NCI-H2196 treated with DMSO at 0.1 percent for 48 hours (cell line): ENCODE measurements at regions not wholly inside any gene's neighbourhood (a gene's known extent, or its start where the extent isn't known, plus 50 kb on each side); places are given as distances from the start of the nearest gene placed in this dataset.
"Not testable (repeated sequence)": the region's sequence is repeated elsewhere in the genome, so short reads cannot be mapped to it uniquely, and the experiment has no call there.

Experiments used
- DNase-seq: peaks from one replicate; lab custom pipeline; 2025; ENCODE audit not compliant: unreplicated experiment; lab: John Stamatoyannopoulos, UW

DNA sequence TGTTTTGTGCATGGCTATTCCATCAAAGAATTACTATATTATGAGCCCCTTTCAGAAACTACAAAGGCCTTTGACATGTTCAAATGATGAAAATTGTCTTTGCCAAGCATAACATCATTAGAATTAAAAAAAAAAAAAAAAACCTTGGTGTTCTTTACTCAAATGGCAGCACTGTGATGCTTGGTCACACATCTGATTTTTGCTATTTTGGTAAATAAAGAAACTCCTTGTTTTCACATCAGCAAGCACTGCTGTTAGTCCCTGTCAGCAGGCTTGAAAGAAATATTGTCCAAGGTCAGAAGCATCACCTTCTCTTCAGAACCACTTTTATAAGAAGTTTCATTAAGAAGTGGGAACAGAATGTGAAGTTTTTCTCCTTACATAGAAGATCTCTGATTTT, 537.3 kb downstream of the MFSD1 start:
- DNase-seq = no peak

DNA sequence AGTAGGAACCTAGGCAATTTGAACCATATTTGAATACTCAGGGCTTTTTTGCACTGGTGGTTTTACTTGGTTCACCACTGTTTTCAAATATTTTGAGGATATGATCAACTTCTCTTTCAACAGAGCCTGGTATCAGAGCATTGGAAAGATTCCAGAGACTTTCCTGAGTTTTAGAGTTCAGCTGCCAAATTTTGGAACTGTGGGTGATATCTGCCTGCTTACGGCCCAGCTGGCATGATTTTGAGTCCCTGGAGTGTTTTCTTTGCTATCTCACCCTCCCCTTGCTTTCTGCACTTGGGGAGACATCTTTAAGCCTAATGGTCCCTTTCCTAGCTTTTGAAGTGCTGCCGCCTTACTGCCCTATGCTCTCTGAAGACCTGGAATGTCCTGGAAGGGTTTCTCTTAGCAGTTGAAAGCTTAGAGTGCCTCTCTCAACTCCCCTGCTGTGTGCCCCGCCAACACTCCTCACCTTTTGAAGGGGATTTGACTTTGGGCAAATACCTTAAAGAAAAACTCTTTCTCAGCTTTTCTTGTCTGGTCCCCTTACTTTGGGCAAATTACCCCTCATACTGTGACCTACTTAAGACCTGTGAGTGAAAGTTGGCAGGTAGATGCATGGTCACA, 539.1 kb downstream of the MFSD1 start:
- DNase-seq = no peak

DNA sequence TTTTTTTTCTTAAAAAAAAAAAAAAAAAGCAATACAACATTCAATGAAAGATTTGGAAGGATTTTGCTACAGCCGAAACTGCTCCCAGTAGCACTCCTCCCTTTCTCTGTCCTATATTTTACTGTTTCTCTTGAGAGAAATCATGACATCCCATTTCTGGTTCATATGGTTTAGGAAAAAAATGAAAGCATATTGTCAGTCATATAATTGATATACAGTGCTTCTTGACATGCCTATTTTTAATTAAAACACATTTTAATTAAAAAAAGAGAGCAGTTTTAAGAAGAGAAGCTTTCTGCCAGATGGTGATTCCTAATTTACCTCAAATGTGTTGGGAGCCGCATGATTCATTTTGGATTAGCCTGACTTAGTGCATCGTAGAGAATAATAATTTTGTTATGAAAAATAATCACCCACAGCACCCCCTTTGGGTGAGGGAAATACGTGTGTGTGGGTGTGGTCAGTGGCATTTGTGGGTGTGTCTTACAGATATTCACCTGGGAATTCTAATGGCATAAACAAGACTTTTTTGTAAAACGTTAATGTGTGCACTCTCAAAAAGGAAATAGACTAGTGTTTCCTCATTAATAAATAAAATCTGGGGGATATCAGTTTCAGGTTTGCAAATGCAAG, 544.5 kb downstream of the MFSD1 start:
- no peak for DNase-seq

- DNase-seq = no peak
Measured at GRCh38 chr3:159348431-159348830, 546.6 kb downstream of the MFSD1 start.

GRCh38 chr3:159356606-159357005, 554.8 kb downstream of the MFSD1 start:
- no peak for DNase-seq

DNA sequence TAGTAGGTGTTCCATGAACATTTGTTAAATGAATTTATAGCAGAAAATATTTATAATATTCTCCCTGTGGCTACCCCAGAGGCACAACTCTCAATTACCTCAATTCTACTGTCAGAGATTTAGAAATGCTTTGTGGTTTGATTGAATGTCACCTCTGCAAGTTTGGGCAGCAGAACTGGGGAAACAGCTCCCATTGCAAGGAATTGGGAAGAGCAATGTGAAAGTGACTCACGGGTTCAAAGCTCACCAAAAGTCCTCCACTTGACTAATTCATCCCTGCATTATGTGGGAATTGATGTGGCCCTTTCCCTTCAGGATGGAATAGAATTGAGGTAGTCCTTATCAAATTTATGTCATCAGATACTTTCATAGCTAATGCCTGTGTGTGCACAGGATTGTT, 562.7 kb downstream of the MFSD1 start:
- DNase-seq = no peak

DNA sequence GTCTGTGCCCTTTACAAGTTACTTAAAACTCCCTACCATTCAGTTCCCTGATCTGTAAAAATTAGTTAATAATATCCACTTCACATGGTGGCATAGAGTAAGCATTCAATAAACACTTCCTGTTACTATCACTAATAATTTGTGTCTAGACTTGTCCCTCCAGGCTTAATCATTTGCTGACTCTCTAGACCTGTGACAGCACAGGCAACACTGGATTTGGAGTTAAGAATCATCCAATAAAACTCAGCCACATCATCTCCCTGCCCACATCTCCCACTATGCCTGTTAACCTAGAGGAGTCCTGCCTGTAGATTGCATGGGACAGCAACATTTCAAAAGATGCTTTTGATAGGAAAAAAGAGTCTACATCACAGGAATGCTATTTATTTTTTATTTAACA, 564.6 kb downstream of the MFSD1 start:
- DNase-seq = no peak

GRCh38 chr3:159371961-159372360, 570.1 kb downstream of the MFSD1 start:
- no peak for DNase-seq

DNA sequence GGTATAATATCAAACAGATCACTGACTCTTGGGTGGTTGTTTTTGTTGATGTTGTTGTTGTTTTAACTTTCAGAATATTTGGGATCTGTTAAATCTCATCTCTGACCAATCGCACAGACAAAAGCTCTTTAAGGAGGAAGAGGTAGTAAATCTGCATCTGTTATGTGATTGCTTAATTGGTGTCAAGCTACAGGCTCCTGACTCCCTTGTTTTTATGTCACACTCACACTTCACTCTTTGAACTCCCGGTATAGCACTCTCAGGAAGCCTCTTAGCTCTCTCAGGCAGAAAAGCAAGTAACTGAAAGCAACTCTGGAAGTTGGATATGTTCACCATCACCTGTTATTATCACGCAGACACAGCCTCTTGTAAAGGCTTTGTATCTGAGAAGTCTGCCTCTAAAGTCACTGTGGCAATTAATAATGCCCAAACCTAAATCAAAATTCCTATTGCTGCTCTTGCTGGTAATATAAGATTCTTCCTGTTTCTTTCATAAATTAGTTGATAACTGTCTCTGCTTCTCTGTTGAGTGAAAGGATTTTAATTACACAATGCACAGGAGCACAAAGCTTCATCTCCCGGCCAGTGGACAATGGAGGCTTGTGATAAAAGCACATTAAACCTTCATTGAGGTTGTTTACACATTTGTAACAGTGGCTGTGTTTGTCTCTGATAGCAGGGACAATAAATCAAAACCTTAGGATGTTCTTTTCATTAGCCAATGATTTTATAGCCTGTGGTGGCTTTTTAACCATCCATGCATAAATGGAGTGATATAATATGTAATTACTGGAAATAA, 576.7 kb downstream of the MFSD1 start:
- no peak for DNase-seq

GRCh38 chr3:159380891-159381290, 579.0 kb downstream of the MFSD1 start:
- DNase-seq = no peak

GRCh38 chr3:159390656-159391212, 588.9 kb downstream of the MFSD1 start:
- no peak for DNase-seq

- not testable (repeated sequence) for DNase-seq
Measured at GRCh38 chr3:159397683-159398082, 591.0 kb upstream of the IL12A start.

DNA sequence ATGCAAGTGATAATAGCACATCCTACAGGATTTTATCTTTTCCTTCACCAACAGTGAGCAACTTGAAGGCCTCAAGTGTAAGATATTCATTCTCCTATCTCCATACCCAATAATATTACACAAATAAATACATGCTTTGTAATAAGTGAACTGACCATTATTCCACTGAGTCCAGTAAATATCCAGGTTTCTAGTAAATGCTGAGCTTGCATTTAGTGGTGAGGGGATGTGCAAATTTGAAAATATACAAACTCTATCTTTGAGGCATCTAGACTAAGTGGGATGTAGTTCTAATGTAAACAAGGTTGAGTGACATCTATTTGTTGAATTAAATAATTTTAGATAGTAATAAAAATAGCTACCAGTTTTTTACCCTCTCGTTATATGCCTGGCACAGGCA, 587.6 kb upstream of the IL12A start:
- no peak for DNase-seq

GRCh38 chr3:159409711-159410110, 578.9 kb upstream of the IL12A start:
- not testable (repeated sequence) for DNase-seq

- no peak for DNase-seq
Measured at GRCh38 chr3:159413319-159413718, 575.3 kb upstream of the IL12A start.

DNA sequence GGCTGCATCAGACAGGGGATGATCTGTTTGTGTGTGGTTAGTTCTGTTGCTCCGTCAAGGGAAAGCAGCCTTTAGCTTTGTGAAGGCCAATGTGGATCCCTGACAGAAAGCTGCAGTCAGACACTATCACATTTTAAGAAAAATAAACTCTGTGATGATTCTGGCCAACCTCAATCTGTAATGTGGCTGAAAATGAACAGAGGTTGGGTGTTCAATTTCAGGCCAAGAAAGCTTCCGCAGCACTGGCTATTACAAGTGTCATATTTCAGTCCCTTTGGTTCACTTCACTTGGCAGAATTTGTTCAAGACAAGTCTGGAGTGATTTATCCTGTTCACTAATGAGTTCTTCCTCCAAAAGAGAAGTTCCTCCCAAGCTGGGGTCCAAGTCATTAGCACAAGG, 571.8 kb upstream of the IL12A start:
- no peak for DNase-seq

DNA sequence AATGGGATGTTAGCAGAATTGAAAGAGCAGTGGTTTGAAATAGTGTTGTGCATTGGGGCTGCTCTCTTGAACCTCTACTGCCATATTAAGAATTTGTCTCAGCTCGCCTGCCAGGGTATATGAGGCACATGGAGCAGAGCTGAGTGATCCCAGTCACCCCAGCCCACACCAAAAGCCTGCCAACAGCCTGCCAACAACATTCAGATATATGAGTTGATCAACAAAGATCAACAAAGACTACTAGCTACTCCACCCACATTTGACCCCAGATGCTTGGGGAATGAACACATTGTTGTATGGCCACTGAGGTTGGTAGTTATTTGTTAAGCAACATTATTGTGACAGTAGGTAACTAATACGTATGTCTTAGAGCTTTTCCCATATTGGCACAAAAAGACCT, 570.9 kb upstream of the IL12A start:
- no peak for DNase-seq

- DNase-seq = no peak
Measured at GRCh38 chr3:159418571-159419526, 569.8 kb upstream of the IL12A start.

- DNase-seq = no peak
Measured at GRCh38 chr3:159429702-159430101, 558.9 kb upstream of the IL12A start.

- DNase-seq = no peak
Measured at GRCh38 chr3:159432682-159433340, 555.8 kb upstream of the IL12A start.
